ENCODE measurements at regions not wholly inside any gene's neighbourhood (a gene's known extent, or its start where the extent isn't known, plus 50 kb on each side); places are given as distances from the start of the nearest gene placed in this dataset.

DNA sequence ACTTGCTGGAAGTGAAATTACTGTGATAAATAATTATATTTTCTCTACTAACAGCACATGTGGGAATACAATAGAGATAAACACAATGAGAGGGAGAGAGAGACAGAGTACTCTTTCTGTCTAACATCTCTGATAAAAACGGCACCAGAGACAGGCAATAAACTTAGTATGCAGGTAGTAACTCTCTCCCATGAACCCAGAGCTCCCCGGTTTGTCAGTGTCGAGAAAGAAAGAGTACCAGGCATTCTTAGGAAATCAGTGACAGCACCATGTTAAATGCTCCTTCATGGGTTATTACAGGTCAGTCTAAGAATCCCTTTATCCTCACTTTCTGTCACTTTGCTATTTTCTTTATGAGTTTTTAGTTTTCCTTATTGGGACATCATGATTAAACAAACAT is 110.7 kb upstream of the EPHA3 start:
- peaks cover 1% of the 10 kb centered on the region for H3K27me3 Mint-ChIP-seq (ENCODE audit: insufficient read depth, low read depth, poor library complexity)
- H2AFZ ChIP-seq: peak overlapping the region; percentile 43; the same call in 1 of the 2 replicates
- no peak overlapping the region for H3K27ac ChIP-seq (ENCODE audit: low read depth)
- no peak overlapping the region for H3K4me3 Mint-ChIP-seq
- no peak overlapping the region for H3K4me2 ChIP-seq
- no peak for TF ChIP-seq CREB1 (CRISPR knock-in tag; IDR thresholded peaks at IDR 0.05; ENCODE audit: low read depth)
- no peak for TF ChIP-seq STAT1 (IDR thresholded peaks at IDR 0.05; ENCODE audit: unreplicated experiment)
- TF ChIP-seq NANOG (IDR thresholded peaks at IDR 0.05; ENCODE audit: borderline replicate concordance): no peak
- no peak for TF ChIP-seq EZH2phosphoT487 (IDR thresholded peaks at IDR 0.05; ENCODE audit: unreplicated experiment)
- TF ChIP-seq CTCF (conservative IDR thresholded peaks at IDR 0.05; ENCODE audit: low read depth in 2 of 2): no peak
- TF ChIP-seq POLR2AphosphoS5 (IDR thresholded peaks at IDR 0.05; ENCODE audit: low read depth): no peak
- no peak for TF ChIP-seq ZNF114 (CRISPR knock-in tag; IDR thresholded peaks at IDR 0.05)
- TF ChIP-seq JUNB (IDR thresholded peaks at IDR 0.05; ENCODE audit: unreplicated experiment): no peak
- TF ChIP-seq, protein P1, sequence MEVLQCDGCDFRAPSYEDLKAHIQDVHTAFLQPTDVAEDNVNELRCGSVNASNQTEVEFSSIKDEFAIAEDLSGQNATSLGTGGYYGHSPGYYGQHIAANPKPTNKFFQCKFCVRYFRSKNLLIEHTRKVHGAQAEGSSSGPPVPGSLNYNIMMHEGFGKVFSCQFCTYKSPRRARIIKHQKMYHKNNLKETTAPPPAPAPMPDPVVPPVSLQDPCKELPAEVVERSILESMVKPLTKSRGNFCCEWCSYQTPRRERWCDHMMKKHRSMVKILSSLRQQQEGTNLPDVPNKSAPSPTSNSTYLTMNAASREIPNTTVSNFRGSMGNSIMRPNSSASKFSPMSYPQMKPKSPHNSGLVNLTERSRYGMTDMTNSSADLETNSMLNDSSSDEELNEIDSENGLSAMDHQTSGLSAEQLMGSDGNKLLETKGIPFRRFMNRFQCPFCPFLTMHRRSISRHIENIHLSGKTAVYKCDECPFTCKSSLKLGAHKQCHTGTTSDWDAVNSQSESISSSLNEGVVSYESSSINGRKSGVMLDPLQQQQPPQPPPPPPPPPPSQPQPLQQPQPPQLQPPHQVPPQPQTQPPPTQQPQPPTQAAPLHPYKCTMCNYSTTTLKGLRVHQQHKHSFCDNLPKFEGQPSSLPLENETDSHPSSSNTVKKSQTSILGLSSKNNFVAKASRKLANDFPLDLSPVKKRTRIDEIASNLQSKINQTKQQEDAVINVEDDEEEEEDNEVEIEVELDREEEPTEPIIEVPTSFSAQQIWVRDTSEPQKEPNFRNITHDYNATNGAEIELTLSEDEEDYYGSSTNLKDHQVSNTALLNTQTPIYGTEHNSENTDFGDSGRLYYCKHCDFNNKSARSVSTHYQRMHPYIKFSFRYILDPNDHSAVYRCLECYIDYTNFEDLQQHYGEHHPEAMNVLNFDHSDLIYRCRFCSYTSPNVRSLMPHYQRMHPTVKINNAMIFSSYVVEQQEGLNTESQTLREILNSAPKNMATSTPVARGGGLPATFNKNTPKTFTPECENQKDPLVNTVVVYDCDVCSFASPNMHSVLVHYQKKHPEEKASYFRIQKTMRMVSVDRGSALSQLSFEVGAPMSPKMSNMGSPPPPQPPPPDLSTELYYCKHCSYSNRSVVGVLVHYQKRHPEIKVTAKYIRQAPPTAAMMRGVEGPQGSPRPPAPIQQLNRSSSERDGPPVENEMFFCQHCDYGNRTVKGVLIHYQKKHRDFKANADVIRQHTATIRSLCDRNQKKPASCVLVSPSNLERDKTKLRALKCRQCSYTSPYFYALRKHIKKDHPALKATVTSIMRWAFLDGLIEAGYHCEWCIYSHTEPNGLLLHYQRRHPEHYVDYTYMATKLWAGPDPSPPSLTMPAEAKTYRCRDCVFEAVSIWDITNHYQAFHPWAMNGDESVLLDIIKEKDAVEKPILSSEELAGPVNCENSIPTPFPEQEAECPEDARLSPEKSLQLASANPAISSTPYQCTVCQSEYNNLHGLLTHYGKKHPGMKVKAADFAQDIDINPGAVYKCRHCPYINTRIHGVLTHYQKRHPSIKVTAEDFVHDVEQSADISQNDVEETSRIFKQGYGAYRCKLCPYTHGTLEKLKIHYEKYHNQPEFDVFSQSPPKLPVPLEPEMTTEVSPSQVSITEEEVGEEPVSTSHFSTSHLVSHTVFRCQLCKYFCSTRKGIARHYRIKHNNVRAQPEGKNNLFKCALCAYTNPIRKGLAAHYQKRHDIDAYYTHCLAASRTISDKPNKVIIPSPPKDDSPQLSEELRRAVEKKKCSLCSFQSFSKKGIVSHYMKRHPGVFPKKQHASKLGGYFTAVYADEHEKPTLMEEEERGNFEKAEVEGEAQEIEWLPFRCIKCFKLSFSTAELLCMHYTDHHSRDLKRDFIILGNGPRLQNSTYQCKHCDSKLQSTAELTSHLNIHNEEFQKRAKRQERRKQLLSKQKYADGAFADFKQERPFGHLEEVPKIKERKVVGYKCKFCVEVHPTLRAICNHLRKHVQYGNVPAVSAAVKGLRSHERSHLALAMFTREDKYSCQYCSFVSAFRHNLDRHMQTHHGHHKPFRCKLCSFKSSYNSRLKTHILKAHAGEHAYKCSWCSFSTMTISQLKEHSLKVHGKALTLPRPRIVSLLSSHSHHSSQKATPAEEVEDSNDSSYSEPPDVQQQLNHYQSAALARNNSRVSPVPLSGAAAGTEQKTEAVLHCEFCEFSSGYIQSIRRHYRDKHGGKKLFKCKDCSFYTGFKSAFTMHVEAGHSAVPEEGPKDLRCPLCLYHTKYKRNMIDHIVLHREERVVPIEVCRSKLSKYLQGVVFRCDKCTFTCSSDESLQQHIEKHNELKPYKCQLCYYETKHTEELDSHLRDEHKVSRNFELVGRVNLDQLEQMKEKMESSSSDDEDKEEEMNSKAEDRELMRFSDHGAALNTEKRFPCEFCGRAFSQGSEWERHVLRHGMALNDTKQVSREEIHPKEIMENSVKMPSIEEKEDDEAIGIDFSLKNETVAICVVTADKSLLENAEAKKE (CRISPR knock-in tag; IDR thresholded peaks at IDR 0.05): no peak
- TF ChIP-seq ZNF331 (CRISPR knock-in tag; IDR thresholded peaks at IDR 0.05; ENCODE audit: low read depth): no peak
- TF ChIP-seq, protein P2, sequence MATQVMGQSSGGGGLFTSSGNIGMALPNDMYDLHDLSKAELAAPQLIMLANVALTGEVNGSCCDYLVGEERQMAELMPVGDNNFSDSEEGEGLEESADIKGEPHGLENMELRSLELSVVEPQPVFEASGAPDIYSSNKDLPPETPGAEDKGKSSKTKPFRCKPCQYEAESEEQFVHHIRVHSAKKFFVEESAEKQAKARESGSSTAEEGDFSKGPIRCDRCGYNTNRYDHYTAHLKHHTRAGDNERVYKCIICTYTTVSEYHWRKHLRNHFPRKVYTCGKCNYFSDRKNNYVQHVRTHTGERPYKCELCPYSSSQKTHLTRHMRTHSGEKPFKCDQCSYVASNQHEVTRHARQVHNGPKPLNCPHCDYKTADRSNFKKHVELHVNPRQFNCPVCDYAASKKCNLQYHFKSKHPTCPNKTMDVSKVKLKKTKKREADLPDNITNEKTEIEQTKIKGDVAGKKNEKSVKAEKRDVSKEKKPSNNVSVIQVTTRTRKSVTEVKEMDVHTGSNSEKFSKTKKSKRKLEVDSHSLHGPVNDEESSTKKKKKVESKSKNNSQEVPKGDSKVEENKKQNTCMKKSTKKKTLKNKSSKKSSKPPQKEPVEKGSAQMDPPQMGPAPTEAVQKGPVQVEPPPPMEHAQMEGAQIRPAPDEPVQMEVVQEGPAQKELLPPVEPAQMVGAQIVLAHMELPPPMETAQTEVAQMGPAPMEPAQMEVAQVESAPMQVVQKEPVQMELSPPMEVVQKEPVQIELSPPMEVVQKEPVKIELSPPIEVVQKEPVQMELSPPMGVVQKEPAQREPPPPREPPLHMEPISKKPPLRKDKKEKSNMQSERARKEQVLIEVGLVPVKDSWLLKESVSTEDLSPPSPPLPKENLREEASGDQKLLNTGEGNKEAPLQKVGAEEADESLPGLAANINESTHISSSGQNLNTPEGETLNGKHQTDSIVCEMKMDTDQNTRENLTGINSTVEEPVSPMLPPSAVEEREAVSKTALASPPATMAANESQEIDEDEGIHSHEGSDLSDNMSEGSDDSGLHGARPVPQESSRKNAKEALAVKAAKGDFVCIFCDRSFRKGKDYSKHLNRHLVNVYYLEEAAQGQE (IDR thresholded peaks at IDR 0.05; ENCODE audit: unreplicated experiment): no peak
- TF ChIP-seq EZH2 (IDR thresholded peaks at IDR 0.05; ENCODE audit: low read depth, unreplicated experiment): no peak
- no peak for TF ChIP-seq ETS1 (IDR thresholded peaks at IDR 0.05)
- H3K4me3 ChIP-seq: no peak overlapping the region
- ATAC-seq (no peak), DNase-seq (ENCODE audit: low spot score) (no peak)
- peaks cover 9% of the 10 kb centered on the region for H3K4me1 Mint-ChIP-seq
- H3K79me2 ChIP-seq (replicated peaks; ENCODE audit: insufficient read depth): no peaks in the 10 kb centered on the region
- no peak overlapping the region for H3K27ac Mint-ChIP-seq
- H3K9me2 ChIP-seq (ENCODE audit: insufficient read depth): no peaks in the 10 kb centered on the region
- peaks cover 7% of the 10 kb centered on the region; the same call in 1 of the 2 replicates for H3K4me1 ChIP-seq (ENCODE audit: insufficient read depth)
- no peaks in the 10 kb centered on the region for H3F3A ChIP-seq (replicated peaks; ENCODE audit: low read depth)
- no peaks in the 10 kb centered on the region for H3K27me3 ChIP-seq (ENCODE audit: insufficient read depth)
- H3K36me3 ChIP-seq (ENCODE audit: insufficient read depth): no peaks in the 10 kb centered on the region
- H3K36me3 Mint-ChIP-seq (ENCODE audit: low read depth): no peaks in the 10 kb centered on the region; the same call in 2 of the 3 replicates
- peaks cover 3% of the 10 kb centered on the region; the same call in 1 of the 3 replicates for H3K9me3 Mint-ChIP-seq
- H4K20me1 ChIP-seq (replicated peaks; ENCODE audit: insufficient read depth): no peaks in the 10 kb centered on the region

Measured in GM23338 (cell line).